ENCODE measurements at regions not wholly inside any gene's neighbourhood (a gene's known extent, or its start where the extent isn't known, plus 50 kb on each side); places are given as distances from the start of the nearest gene placed in this dataset.

DNA sequence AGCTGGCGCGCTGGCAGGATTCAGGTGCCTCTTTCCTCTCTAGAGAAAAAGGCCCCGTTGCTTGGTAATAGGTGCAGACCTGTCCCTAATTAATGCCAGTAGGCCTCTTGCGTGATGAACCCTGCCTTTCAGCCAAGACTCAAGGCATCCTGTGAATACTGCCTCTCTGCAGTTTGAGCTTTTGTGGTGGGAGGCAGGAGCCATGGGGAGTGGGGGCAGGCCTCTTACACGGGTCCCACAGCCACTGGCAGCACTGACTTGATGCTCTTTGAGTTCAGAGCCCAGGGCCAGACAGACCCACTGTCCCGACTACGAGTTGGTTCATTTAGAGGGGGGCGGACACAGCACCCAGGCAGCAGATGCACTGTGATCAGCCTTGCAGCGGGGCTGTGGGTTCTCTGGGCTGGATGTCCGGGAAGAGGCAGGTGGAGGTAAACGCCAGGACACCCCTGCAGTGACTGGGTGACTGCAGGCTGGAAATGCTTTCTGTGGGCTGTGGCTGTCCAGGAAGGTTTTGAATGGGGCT lies 237.0 kb downstream of the SEC14L1 start:
- Histone ChIP-seq H3K27me3 (ENCODE audit: insufficient read depth, low read length) (no peaks in the 10 kb centered on the region), H3K4me3 (ENCODE audit: low read length) (no peak overlapping the region), H2AFZ (ENCODE audit: low read depth, low read length) (no peak overlapping the region), H3K9me3 (ENCODE audit: low read length) (no peaks in the 10 kb centered on the region), H3K4me1 (ENCODE audit: insufficient read depth, low read length) (peaks cover 41% of the 10 kb centered on the region), H3K36me3 (ENCODE audit: insufficient read depth, low read length) (no peaks in the 10 kb centered on the region)

DNA sequence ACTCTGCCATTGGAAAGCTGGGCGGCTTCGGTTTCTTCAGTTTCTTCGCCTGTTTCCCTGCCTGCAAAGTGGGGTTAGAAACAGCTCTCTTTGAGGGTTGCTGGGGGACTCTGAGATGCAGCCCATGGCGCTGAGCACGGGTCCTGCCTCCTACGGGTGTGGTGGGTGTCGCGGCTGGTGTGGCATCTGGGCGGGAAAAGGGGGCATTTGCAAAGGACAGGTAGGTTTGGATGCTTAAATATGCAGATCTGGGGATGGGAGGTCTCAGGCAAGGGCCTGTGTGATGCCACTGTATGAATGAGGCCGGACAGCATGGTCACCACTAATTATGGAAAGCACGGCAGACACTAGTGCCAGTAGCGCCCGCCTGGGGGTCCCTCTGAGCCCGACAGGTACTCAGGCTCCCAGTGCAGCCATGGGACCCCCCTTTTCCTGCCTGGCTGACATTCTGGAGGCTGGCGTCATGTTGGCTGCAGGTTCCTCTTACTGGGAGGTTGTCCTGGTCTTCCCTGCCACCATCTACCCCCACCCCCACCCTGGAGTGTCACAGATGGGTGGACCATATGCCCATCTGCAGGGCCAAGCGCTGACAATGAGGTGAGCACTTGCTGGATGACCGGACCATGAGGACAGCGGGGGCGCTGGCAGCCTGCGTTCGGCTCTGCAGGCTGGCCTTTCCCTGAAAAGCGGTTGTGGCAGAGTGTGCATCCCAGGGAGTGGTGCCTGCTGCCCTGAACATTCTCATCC lies 237.7 kb downstream of the SEC14L1 start:
- Histone ChIP-seq H3K27me3 (ENCODE audit: insufficient read depth, low read length) (no peaks in the 10 kb centered on the region), H3K9me3 (ENCODE audit: low read length) (no peaks in the 10 kb centered on the region), H3K36me3 (ENCODE audit: insufficient read depth, low read length) (no peaks in the 10 kb centered on the region), H3K4me1 (ENCODE audit: insufficient read depth, low read length) (peaks cover 47% of the 10 kb centered on the region), H3K4me3 (ENCODE audit: low read length) (no peak overlapping the region), H2AFZ (ENCODE audit: low read depth, low read length) (no peak overlapping the region)

DNA sequence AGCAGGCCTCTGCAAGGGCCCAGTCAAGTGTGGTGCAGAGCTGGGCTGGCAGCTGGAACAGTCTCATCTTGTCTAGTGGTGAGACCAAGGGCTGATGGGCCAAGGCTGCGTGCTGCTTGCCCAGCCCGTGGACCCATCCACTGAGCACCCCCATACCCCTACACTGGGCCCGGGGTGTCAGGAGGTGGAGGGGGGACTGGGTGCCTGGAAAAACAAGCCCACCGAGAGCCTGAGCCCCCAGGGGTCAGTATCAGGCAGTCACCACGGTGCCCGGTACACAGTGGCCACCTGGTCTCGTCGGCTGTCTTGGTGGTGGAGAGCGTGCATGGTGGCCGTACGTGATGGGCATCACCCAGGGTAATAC lies 238.3 kb downstream of the SEC14L1 start:
- Histone ChIP-seq H3K4me1 (ENCODE audit: insufficient read depth, low read length) (peaks cover 52% of the 10 kb centered on the region), H3K36me3 (ENCODE audit: insufficient read depth, low read length) (no peaks in the 10 kb centered on the region), H2AFZ (ENCODE audit: low read depth, low read length) (no peak overlapping the region), H3K27me3 (ENCODE audit: insufficient read depth, low read length) (no peaks in the 10 kb centered on the region), H3K9me3 (ENCODE audit: low read length) (no peaks in the 10 kb centered on the region), H3K4me3 (ENCODE audit: low read length) (no peak overlapping the region)

DNA sequence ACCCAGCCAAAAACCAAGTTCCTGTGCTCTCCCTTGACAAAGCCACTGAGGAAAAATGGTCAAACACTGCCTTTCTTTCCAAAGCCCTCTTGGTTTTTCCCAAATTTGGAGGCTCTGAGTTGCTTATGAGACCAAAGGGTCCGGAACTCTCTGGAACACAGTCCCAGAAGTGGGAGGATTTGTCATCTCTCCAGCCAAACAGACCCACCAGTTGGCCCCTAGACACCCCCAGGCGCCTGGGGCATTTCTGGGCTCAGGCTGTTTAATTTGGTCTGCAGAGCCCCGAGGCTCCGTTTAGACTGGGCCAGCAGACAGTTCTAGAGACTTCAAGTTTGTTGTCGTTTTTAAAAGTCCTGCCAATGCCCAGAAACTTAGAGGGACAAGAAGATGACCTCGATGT lies 239.1 kb downstream of the SEC14L1 start:
- Histone ChIP-seq H3K36me3 (ENCODE audit: insufficient read depth, low read length) (no peaks in the 10 kb centered on the region), H3K4me3 (ENCODE audit: low read length) (no peak overlapping the region), H2AFZ (ENCODE audit: low read depth, low read length) (no peak overlapping the region), H3K9me3 (ENCODE audit: low read length) (no peaks in the 10 kb centered on the region), H3K27me3 (ENCODE audit: insufficient read depth, low read length) (no peaks in the 10 kb centered on the region), H3K4me1 (ENCODE audit: insufficient read depth, low read length) (peaks cover 53% of the 10 kb centered on the region)

DNA sequence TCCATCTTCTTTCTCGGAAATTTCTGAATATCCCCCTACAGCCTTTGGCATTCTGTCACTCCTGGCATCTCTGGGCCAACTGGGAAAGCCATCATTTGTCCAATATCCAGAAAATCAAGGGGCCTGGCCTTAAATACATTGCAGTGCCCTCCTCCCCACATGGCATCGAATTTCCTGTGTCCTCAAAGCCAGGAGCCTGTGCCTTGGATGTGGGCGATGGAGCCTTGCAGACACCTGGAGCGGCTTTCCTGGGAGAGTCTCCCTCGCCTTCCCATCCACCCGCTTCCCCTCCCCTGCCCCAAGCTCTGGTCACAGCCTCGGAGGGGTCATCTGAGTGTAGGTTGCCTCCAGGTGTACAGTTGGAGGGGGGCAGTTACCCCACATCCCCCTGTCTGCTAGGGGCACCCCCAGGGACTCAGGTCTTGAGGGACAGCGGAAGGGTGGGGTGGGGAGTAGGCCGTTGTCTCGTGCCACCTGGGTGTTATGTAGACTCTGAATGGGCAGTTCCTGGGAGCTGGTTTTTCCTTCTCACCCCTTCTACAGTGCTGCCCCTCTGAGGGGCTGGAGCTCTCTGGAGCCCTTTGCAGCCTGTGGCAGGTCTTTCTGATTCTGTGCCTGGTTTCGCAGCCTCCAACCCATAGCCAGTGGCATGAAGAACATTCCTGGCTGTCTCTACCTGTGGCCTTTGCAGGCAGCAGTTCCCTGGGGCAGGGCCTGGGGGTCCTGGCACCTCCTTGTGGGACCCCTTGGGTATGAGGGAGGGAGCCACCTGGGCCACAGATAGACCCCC lies 239.8 kb downstream of the SEC14L1 start:
- H3K4me3 ChIP-seq (ENCODE audit: low read length), result no peak overlapping the region
- no peaks in the 10 kb centered on the region for H3K36me3 ChIP-seq (ENCODE audit: insufficient read depth, low read length)
- H3K4me1 ChIP-seq (ENCODE audit: insufficient read depth, low read length), result peaks cover 47% of the 10 kb centered on the region
- H2AFZ ChIP-seq (ENCODE audit: low read depth, low read length), result no peak overlapping the region
- no peaks in the 10 kb centered on the region for H3K9me3 ChIP-seq (ENCODE audit: low read length)
- H3K27me3 ChIP-seq (ENCODE audit: insufficient read depth, low read length), result no peaks in the 10 kb centered on the region

DNA sequence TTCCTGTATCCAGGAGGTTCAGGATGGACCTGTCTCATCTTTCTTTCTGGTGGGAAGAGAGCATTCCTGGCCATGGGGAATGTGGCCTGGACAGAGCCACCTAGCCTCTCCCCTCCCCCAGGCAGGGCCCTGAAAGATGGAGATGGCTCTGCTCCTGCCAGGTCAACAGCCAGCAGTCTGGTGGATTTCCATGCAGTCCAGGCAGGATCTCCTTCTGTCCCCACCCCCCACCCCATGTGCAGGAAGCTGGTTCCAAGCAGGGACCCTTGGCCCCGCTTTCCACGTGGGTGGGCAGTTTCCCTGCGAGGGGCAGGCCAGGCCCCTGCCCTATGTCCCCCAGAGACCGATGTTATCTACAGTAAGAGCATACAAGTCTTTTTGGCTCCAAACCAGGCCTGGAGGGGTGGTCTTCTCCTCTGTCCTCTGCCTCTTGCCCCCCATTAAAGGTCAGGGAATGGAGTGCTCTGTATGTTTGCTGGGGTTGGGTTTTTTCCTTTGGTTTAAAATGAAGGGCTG lies 240.5 kb downstream of the SEC14L1 start:
- Histone ChIP-seq H3K27me3 (ENCODE audit: insufficient read depth, low read length) (no peaks in the 10 kb centered on the region), H3K36me3 (ENCODE audit: insufficient read depth, low read length) (no peaks in the 10 kb centered on the region), H2AFZ (ENCODE audit: low read depth, low read length) (no peak overlapping the region), H3K4me1 (ENCODE audit: insufficient read depth, low read length) (peaks cover 48% of the 10 kb centered on the region), H3K4me3 (ENCODE audit: low read length) (no peak overlapping the region), H3K9me3 (ENCODE audit: low read length) (no peaks in the 10 kb centered on the region)

DNA sequence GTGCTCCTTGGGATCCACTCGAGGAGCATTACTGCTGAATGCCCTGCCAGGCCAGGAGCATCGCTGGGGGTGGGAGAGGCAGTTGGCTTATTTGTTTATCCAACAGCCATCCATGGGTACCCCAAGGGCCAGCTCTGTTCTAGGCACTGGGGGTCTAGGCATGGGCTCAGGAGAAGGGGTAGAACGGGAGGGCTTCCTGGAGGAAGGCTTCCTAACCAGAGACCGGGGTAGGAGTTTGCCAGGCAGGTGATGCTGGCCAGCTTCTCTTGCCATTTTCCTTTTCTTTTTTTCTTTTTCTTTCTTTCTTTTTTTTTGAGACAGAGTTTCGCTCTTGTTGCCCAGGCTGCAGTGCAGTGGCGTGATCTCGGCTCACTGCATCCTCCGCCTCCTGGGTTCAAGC lies 241.0 kb downstream of the SEC14L1 start:
- H3K27me3 ChIP-seq (ENCODE audit: insufficient read depth, low read length), result no peaks in the 10 kb centered on the region
- peaks cover 48% of the 10 kb centered on the region for H3K4me1 ChIP-seq (ENCODE audit: insufficient read depth, low read length)
- no peak overlapping the region for H2AFZ ChIP-seq (ENCODE audit: low read depth, low read length)
- no peaks in the 10 kb centered on the region for H3K9me3 ChIP-seq (ENCODE audit: low read length)
- no peaks in the 10 kb centered on the region for H3K36me3 ChIP-seq (ENCODE audit: insufficient read depth, low read length)
- H3K4me3 ChIP-seq (ENCODE audit: low read length), result no peak overlapping the region

DNA sequence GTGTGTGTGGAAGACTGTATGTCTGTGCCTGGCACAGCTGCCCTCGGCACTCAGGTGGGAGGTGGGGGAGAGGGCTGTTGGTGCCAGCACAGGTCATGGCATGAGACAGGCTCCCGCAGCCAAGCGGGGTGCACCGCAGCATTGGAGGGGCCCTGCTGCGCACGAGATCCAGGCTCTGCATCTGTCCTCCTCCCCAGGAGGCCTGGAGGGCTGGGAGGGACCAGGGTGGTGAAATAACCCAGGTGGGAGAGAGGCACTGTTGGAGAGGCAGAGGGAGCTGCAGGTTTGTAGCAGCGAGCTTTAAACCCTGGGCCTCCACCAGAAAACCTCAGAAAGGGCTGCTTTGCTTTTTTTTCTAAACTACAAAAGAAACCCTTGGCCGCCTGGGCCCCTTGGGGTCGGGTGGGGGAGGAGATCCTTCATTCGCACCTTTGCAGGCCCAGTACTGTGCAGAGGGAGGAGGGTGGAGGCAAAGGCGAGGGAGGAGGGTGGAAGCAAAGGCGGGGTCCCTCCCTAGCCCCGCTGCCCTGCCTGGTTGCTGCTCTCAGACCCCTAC lies 241.7 kb downstream of the SEC14L1 start:
- peaks cover 46% of the 10 kb centered on the region for H3K4me1 ChIP-seq (ENCODE audit: insufficient read depth, low read length)

DNA sequence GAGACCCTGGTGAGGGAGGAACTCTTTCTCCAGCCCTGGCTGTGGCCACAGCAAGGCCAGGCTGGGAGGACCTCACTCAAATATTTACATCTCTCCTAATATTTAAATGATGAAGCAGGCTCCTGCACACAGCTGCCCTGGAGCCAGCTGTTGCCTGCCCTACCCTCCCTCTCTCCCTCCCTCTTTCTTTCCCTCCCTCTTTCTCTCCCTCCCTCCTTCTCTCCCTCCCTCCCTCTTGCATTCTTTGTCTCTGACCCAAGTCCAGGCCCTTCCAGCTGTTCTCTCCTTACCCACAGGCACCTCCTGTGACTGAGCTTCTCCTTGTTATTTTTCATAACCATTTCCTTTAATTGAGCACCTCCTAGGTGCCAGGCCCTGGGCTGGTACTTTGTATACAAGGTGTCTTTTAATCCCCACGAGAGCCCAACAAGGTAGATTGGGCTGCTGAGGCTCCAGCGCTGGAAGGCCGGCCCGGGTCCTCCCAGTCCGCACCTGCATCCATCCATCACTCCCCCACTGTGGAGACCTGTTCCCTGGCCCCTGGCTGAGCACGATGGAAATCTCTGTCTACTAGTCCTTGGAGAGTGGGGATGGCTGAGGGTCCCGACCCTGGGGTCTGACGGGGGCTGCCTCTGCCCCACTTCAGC lies 242.3 kb downstream of the SEC14L1 start:
- Histone ChIP-seq H3K9me3 (ENCODE audit: low read length) (no peaks in the 10 kb centered on the region), H3K36me3 (ENCODE audit: insufficient read depth, low read length) (no peaks in the 10 kb centered on the region), H3K4me1 (ENCODE audit: insufficient read depth, low read length) (peaks cover 44% of the 10 kb centered on the region), H3K27me3 (ENCODE audit: insufficient read depth, low read length) (no peaks in the 10 kb centered on the region), H2AFZ (ENCODE audit: low read depth, low read length) (no peak overlapping the region), H3K4me3 (ENCODE audit: low read length) (no peak overlapping the region)

More for the DNA sequence above, 241.7 kb downstream of the SEC14L1 start:
- Histone ChIP-seq H3K4me3 (ENCODE audit: low read length) (no peak overlapping the region), H3K27me3 (ENCODE audit: insufficient read depth, low read length) (no peaks in the 10 kb centered on the region), H3K9me3 (ENCODE audit: low read length) (no peaks in the 10 kb centered on the region), H2AFZ (ENCODE audit: low read depth, low read length) (no peak overlapping the region), H3K36me3 (ENCODE audit: insufficient read depth, low read length) (no peaks in the 10 kb centered on the region)

DNA sequence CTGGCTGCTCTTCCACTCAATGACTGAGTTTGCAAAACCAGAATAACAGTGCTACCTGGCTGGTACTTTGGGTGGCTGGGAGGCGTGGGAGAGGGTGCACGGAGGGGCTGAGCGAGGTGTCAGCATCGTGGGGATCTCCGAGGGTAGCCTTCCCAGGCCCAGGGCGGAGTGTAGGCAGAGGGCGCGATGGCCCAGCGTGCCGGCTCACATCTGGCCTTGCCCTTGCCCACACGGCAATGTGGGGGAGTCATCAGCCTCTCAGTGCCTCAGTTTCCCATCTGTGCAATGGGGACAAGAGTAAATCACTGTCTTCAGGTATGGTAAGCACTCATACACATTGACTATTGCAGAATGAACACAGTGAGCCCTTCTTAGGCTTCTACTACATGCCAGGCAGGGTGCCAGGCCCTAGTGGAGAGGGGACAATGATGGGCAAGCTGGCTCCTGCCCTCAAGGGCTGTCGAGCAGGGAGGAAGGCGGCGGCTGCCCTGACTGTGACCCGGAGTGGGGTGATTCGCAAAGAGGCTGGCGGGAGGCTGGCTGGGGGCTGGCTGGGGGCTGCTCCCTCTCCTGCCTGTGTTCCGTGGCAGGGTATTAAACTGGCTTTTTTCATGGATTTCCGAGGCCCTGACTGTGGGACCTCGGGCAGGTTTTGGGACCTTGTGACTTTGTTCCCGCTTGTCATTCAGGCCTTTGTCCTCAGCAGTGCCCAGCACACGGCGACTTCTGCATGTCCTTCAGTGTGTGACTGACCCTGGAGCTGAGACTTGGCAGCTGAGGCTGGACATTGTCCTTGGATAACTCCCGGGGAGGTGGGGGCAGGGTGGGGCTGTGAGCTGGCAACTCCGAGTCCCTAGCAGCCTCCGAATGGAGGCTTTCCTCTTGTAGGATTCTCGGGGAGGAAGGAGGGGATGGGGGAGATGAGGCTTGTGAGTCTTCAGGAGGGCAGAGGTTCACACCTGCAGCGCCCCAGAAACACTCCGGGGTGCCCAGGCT lies 243.1 kb downstream of the SEC14L1 start:
- Histone ChIP-seq H3K4me3 (ENCODE audit: low read length) (no peak overlapping the region), H3K27me3 (ENCODE audit: insufficient read depth, low read length) (no peaks in the 10 kb centered on the region), H3K9me3 (ENCODE audit: low read length) (no peaks in the 10 kb centered on the region), H2AFZ (ENCODE audit: low read depth, low read length) (no peak overlapping the region), H3K36me3 (ENCODE audit: insufficient read depth, low read length) (no peaks in the 10 kb centered on the region), H3K4me1 (ENCODE audit: insufficient read depth, low read length) (peaks cover 49% of the 10 kb centered on the region)

DNA sequence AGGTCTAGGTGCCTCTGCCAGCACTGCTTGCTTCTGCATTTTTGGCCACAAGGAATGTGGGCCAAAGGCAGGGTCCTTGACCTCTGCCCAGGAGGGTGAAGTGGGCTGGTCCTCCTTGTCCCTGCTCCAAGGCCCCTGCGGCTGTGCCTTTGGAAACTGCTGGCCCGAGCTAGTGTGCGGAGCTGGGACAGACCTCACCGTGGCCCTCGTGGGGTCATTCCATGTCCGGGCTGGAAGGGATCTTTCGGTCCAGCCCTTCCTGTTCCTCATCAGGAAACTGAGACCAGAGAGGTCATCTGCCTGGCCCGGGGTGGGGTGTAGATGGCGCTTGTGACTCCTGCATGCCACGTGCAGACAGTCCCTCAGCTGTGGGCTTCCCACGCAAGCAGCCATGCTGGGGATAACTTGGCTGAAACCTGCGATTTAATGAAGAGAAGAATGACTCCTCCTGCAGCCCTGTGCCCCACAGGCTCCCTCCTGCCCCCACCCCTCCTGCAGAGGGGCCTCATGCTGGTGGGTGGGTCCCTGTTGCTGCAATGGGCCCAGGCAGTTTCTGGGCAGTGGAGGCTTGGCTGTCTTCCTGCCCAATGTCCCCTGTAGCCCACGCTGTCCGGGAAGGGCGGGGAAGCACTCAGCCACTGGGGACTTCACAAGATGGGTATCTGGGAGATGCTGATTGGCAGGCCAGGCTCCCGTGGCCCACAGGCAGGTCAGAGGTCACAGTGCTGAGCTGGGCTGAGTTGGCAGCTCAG lies 245.2 kb downstream of the SEC14L1 start:
- no peaks in the 10 kb centered on the region for H3K27me3 ChIP-seq (ENCODE audit: insufficient read depth, low read length)
- no peak overlapping the region for H3K4me3 ChIP-seq (ENCODE audit: low read length)
- H3K36me3 ChIP-seq (ENCODE audit: insufficient read depth, low read length), result no peaks in the 10 kb centered on the region
- no peaks in the 10 kb centered on the region for H3K9me3 ChIP-seq (ENCODE audit: low read length)
- H2AFZ ChIP-seq (ENCODE audit: low read depth, low read length), result no peak overlapping the region
- H3K4me1 ChIP-seq (ENCODE audit: insufficient read depth, low read length), result peaks cover 53% of the 10 kb centered on the region

Measured in neuron (in vitro differentiated cells).